Activated gamma-delta T cell treated with Interleukin-2 at 50 U/mL for 16 hours (primary cell): ENCODE measurements at regions not wholly inside any gene's neighbourhood (a gene's known extent, or its start where the extent isn't known, plus 50 kb on each side); places are given as distances from the start of the nearest gene placed in this dataset.

Experiments
- DNase-seq: peaks from one replicate; pipeline ENCODE4 v3.0.0-alpha.2; 2020

DNA sequence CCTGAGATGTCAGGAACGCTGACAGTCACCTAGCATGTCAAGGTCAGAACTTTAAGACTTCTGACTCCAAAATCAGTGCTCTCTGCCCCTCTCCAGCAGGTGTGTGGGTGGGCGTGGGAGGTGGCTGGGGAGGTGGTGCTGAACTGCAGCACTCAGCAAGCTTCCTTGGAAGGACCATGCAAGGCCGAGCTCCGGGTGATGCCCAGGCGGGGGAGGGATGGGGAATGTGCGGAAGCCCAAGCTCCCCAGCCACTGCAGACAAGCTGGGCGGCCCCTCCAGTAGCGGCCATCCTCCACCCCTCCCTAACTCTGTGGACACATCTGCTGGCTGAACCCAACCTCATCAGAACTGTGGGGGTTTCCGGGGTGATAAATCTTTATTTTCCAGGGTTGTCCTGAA is 296.6 kb downstream of the TLE3 start:
- no peak for DNase-seq

DNA sequence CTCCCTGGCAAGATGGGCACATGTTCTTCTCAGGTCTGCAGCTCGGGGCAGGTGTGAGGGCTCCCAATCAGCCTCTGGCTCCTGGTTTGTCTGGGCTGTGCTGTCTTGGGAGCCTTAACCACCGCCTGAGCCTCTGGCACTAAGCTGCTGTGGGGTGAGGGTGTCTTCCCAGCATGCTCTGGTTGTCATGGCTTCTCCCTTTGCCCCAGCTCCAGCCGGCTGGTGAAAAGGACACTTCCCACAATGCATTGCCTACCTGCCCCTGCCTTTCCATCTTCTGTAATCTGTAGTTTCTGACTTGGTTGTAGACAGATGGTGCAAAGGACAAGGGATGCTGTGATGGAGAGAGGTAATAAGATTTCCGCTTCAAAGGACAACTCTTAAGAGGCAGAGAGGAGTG is 295.3 kb downstream of the TLE3 start:
- no peak for DNase-seq

DNA sequence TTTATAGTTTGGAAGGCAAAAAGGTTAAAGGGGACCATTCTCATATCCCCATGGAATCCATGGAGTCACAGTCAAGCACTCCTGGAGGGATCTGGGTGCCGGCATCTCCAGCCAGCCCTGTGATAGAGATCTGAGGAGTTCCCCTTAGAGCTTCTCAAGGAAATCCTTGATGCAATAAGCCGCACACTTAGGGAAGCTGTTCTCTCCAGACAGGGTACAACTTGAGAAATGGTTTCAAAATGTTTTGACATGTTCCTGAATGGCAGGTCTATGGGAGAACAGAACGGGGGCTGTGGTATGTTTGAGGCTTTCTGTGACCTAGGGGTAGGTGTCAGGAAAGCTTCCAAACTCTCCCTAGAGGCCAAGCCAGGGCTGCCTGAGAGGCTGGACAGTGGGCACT is 292.9 kb downstream of the TLE3 start:
- DNase-seq = no peak

DNA sequence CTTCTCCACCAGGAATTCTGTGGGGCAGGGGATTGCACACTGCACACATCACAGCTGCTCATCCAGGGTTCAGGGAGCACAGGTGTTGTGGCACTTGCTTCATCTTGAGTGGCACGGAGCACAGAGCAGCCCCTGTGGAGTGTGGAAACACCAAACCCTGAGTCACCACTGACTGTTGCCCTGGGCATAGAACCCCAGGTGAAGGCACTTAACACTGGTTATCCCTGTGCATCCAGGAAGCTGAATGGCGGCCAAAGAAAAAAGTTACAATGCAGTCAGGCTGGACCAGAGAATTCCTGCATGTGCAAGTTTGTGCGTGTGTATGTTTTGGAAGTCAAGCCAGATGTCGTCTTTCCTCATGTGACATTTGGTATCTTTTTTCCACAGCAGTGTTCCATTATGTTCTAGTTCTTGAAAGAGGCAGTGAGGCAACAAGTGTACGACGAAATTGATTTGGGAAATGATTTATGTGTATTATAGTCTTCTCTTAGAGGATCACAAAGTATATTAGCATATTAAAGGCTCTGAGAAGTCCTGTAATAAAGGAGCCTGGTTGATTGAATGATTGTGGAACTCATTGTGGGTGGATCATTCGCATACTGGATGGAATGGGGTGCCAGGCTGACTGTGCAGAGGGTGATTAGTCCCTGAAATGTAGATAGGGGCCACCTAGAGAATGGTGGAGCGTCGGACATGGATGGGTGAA is 292.3 kb downstream of the TLE3 start:
- no peak for DNase-seq

DNA sequence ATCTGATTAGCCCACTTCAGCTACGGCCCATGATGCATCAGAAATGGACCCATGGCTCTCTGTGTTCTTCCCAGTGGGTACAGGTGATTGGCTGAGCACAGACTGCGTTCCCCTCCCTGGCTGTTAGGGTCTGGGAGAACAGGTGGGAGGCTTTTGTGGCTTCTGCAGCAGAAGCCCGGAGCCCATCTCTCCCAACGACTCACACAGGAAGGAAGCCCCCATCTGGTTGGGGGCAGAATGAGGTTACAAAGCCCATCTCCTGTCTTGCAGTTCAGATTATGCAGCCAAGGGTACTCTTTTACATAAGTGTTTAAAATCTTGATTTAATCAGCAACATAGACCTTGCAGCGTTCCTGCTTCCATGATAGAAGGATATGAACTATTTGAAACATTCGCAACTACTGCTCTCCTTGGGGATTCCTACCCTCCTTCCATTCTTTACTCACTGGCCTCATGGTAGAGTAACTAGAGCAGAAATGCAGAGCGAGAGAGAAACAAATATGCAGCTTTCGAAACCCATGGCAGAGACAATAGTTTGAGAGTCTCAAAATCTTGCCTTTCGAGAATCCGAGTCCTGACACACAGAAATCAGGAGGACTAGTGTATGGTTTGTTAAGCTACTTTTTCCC is 291.3 kb downstream of the TLE3 start:
- DNase-seq = peak; percentile 14

DNA sequence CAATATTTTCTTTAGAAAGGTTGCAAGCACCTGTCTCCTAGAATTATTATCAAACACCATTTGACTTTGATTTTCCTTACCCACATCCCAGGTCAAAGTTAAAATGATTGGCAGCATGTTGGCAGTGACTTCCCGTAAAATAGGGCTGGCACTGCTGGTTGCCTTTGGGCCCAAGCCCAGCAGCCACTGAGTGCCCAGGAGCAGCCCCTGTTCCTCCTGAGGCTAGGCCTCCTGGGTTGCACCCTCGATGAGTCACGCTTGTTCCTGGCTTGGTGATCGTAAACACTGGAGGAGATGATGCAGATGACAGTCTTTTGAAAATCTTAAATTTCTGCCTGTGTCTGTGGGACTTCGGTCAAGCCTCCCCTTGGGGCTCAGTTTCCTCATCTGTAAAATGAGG is 290.0 kb downstream of the TLE3 start:
- no peak for DNase-seq

DNA sequence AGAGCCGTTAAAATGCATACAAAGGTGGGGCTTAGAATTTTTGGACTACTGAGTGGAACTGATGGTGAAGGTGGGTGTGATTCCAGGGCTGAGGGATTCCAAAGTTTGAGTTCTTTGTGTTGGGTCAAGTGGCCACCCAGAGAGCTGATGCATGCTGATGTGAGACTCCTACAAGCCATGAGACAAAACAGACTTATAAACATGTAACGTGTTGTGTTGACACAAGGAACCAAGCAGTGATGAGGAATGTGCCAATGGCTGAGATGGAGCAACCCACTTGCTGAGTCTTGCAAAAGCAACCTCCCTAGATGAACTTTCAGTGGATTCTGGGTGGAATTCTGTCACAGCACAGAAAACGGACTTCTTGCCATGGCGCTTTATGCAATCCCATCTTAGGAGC is 289.0 kb downstream of the TLE3 start:
- no peak for DNase-seq

DNA sequence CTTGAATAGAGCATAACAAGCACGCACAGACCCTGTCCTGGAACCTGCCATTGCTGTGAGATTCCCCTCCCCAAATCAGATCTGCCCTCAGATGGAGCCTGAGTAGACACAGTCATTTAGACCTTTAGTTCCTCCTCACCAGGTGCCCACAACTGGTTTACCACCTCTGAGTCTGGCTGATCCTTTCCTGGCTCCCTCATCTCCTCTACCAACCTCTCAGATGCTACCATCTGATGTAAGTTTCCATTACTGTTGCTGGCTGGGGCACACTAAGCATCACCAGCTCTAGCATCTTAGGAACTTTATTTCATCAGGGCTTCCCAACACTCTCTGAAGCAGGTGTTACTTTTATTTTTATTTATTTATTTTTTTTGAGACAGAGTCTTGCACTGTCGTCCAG is 288.3 kb downstream of the TLE3 start:
- DNase-seq = no peak

DNA sequence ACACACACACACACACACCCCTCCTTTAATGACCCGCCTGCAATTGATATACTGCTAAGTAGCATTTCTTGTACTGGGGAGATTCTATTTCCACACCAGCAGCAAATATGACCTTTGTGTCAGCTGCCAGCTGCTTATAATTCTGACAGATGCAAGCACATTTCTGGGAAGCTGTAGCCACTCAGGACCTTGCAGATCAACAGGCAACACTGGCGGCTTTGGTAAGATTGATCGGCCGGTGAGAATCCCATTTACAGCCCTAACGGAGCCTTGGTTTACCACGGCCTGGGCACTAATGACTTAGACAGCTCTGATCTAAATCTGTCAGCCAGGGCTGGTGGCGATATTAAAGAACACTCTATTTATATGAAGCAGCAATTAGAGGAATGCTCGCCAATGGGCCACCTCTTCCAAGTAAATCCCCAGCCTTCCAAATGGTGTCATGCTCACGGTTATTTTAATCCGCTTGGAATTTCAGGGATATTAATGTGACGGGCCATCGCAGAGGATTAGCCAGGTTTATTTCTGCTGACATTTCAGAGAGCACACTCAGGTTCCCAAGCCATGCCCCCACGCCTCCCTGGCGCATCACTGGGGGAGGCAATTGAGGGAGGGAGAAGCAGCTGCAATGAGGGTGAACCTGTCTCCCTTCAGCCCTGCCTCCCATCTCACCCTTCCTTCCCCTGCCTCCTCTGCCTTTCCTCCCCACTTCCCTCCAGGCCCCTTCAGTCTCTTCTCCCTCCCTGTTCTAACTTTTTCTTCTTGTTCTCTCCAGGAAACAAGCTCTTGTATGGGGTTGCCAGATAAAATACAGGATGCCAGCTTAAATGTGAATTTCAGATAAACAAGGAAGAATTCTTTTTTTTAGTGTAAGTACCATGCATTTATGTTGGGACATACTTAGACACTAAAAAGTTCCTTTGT is 287.0 kb downstream of the TLE3 start:
- DNase-seq = no peak

DNA sequence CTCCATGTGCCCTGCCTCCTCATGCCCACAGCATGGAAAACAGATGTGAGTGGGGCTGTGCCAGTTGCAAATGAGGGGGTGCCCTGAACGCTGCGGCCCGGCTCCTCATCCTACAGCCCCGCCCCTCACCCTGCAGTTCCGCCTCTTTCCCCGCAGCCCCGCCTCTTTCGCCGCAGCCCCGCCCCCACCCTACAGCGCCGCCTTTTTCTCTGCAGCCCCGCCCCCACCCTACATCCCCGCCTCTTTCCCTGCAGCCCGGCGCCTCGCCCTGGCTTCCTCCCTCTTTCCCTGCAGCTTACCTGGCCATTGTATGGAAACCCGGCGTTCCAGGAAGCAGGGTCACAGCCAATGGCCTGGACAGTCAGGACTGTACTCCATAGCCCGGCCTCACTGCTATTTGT is 284.9 kb downstream of the TLE3 start:
- no peak for DNase-seq

DNA sequence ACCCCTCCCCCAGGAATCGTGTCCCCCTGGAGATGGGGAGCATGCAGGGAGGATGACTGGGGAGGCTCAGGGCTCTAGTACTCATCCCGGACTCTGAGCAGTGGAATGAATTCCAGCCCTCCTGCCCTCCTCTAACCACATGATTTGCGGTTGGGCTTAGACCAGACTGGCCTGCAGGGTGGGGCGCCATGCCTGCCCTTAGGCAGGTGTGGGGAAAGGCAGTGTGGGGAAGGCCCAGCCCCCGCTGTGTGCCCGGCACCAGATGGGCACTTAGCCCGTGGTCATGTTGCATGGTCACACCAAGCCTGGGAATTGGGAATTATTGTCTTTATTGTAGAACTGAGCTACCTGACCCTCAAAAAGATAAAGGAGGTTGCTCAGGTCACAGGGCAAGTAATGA is 283.8 kb downstream of the TLE3 start:
- DNase-seq = no peak

DNA sequence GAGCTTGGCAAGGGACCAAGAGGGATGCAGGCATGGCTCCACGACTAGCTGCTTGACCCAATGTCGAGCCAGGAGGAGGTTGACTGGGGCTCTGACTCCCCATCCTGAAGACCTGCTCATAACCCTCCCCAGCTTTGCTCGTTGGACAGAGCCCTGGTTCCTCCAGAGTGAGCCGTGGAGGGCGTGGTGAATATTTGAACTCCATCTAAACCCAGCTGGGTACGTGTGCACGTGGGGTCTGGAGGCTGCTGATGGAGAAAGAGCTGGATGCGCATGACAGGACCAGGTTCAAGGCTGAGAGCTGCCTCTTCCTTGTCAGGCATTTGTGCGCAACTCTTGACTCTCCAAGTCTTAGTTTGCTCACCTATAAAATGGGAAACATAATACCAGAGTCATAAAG is 282.8 kb downstream of the TLE3 start:
- DNase-seq = no peak

DNA sequence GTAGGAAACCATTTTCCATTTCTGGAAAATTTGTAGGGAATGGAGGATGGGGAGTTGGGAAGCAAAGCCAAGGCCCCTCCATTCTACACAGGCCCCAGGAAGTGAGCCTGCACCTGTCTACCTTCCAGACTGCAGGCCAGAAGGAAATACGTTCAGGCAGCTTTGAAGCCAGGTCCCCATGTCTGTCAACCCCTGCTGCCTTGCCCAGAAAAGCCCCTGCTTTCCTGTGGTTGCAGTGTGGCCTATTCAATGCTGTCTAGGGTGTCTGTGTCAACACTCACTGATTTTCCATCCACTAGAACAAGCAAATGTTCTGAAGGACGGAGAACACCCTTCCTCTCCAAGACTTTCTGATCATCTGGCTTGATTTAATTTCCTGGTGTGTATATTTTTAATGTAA is 281.9 kb downstream of the TLE3 start:
- no peak for DNase-seq

DNA sequence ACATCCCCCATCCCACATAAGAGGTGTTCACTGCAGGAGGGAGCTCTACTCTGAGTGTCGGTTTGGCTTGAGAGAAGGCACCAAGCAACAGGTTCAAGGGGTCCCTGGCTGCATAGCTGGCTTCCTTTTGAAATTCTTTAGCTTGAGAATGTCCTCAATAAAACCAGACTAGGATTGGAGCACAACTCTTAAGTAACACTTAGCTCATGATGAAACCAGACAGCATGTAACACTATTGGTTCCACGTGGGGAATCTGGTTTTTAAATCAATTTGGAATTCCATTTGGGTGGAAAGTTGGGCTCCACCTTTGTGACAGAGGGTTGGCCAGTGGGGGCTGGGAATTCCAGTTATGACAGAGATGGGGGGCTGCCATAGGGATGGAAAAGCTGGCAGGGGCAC is 281.2 kb downstream of the TLE3 start:
- no peak for DNase-seq

DNA sequence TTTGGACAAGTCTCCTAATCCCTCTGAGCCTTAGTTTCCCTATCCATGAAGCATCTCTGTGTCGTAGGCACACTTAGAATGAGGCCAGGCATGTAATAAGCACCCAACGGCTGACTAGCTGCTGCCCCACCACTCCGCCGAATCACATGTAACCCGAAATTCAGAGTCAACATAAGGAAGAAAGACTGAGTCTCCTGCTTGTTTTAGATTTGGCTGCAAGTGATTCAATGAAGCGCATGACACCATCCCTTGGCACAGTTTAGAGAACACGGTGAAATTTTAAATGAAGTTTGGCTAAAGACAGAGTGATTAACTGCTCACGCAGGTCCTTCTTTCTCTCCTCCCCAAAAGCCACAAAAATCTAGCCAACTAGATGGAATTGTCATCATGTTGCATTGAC is 279.2 kb downstream of the TLE3 start:
- DNase-seq = no peak

DNA sequence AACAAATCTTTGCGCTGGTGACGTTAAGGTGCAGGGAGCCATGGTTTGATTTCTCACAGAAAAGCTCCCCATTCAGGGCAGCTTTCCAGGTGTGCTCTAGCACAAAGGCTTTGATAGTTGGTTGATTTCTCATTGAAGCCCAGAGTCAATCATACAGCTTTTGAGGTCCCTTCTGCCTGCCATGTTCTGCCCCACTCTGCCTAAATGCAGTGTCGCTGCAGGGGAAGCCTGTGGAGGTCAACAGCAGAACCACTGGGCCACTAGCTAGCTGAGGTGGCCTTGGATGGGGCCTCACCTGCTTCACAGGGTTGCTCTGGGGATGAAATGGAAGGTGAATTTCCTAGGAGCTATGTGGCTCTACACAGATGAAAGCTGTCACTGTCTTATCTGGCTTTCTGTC is 278.3 kb downstream of the TLE3 start:
- no peak for DNase-seq

DNA sequence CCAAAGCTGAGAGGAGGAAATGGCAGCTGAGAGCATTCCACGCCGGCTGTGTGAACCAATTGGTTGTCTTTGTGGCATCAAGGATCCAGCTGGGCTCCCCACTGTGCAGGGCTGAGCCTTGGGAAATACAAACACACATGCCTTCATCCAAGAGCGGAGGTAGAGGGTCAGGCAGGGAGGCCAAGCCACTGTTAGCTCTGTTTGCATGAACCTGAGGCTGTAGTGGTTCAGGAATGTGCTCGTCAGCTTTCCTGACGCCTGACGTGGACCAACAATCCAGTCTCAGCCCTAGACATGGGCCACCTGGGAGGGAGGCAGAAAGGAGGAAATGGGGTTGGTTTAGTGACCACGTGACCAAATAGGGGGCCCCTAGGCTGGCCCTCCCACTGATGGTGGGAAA is 276.9 kb downstream of the TLE3 start:
- DNase-seq = no peak

DNA sequence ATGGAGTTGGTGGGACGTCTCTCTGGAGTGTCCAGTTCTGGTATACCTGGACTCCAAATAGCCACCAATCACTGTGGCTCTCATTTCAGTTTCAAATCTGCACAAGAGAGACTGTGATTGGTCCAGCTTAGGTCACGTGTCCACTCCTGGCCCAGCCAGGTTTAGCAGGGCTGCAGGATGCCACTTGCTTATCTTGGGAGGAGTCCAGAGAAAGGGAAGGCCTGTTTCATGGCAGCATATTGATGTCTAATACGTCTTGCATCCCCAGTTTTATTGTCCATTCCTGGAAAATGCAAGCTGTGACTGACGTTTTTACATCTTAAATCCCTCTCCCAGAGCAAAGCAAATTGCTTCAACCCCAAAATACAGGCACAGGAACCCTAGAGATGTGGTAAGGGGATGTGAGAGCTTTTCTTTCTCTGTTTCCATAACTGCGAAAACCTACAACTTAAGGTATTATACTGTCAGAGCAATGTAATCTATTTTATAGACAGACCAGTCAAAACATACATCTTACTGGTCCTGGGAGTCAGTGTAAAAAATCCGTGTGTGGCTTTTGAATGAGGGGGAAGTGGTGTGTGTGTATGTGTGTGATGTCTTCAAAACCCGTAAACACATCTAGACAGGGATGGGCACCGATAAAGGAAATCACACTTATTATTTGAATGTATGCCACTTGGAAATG is 274.4 kb downstream of the TLE3 start:
- DNase-seq = no peak

DNA sequence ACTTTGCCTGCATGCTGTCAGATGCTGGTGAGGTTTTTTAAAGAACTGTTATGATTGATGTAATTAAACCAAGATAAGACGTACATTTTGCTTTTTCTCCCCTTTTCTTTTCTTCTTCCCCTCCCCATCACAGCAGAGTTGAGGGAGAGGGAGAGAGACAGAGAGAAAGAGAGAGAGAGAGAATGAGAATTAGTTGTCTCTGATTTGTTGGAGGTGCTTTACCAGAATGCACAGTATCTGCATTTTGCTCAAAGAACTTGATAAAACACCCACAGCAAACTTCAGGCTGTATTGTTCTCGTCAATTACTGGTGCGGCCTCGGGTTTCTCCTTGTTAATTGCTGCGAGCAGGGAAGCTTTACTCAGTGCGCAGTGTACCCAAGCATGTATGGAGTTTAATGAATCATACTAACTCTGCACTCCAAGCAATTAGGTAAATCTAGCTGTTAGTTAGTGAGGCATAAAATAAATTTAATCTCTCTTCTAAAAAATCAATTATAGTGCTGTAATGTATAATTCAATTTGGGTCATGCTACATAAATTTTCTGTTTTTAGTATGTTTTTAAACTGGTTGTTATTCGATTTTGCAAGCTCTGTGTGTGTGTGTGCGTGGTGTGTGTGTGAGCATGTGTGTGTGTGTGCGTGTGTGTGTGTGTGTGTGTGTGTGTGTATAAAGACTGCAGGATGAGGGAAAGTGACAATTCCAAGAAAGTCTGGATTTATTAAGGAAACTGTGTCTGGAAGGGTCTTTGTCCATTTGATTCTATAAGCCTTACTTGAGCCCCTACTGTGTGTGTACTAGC is 273.4 kb downstream of the TLE3 start:
- no peak for DNase-seq

DNA sequence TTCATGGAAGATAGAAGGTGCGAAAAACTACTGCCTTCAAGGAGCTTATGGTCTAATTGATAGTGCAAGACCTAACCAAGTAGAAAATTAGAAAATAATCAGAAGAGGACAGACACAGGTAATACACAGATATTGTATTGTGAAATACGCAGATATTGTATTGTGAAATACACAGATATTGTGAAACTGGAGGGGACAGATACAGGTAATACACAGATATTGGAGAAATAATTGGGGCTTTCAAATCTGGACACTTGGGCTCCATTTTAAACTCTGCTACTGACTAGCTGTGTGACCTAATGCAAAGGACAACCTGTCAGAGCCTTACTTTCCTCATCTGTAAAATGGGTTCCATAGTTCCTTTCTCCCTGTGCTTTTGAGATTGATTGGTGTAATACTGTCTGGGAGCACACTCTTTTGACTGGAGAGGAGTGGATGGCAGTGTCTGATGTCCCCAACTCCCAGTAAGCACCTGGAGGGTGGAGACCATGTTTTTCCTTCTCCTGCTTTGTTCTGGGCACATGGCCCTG is 272.8 kb downstream of the TLE3 start:
- DNase-seq = no peak

DNA sequence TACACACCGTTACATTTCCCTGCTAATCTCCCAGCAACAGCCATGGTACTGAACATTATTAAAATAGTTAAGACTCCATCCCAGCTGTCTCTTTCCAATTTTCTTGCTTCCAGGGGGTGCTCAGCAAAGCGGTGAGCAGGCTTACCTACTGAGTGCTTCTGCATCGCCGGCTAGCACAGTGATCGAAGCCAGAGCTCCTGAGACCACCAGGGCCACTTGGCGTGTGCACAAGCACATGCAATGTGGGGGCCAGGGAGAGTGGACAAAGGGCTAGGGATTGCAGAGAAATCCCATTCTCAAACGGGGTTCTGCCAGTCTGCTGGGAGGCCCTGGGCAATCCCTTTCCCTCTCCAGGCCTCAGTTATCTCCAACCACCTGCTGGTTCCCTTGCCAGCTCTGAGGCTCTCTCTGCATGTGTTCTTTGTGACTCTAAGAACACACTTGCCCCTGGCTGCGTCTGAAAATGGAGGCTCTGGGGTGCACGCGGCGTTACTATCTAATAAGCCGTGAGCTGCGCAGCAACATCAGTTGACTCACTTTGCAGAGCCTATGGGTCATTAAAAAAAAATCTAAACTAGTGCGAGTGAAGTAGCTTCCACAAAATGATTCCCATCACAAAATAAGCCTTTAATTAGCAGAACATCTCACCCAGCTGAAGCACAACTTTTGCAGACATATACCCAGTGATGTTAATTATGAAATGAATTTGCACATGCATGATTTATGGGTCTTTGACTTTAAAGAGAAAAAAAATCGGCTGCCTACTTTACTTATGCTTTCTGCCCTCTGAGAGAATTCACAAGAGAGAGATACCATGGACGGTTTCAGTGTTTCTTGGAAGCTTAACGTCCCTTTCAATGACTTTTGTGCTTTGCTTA is 271.5 kb downstream of the TLE3 start:
- DNase-seq = no peak
